ENCODE measurements at regions not wholly inside any gene's neighbourhood (a gene's known extent, or its start where the extent isn't known, plus 50 kb on each side); places are given as distances from the start of the nearest gene placed in this dataset.

DNA sequence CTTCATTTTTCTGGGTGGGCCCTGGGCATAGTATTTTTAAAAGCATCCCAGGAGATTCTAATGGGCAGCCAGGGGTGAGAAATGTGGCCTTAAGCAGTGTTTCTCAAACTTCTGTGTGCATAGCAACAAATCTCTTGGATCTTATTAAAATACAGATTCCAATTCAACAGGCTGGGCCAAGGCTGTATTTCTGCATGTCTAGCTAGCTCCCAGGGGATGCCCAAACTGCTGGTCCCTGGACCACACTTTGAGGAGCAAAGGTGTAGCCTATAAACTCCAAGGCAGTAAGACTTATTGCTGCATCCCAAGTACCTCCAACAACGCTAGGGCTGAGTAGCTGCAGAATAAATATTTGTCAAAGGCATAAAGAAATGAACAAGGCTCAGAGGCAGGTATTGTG lies 292.9 kb upstream of the ZMIZ1 start:
- 40 to 87% (median 82%) methylated on average over 1 of the region's 1 CpG for WGBS, 3 donors
- Histone ChIP-seq H3K4me1 (ENCODE audit: insufficient read depth) (peaks cover 26% of the 10 kb centered on the region), H3K27me3 (no peaks in the 10 kb centered on the region), H3K4me3 (no peak overlapping the region), H3K36me3 (no peaks in the 10 kb centered on the region), H3K9me3 (no peaks in the 10 kb centered on the region), H3K27ac (peak overlapping the region in 1 of 2 donors; percentile 50)
- DNase-seq: no peak
- no peak for TF ChIP-seq EP300 (IDR thresholded peaks at IDR 0.05)
- TF ChIP-seq, protein P1, sequence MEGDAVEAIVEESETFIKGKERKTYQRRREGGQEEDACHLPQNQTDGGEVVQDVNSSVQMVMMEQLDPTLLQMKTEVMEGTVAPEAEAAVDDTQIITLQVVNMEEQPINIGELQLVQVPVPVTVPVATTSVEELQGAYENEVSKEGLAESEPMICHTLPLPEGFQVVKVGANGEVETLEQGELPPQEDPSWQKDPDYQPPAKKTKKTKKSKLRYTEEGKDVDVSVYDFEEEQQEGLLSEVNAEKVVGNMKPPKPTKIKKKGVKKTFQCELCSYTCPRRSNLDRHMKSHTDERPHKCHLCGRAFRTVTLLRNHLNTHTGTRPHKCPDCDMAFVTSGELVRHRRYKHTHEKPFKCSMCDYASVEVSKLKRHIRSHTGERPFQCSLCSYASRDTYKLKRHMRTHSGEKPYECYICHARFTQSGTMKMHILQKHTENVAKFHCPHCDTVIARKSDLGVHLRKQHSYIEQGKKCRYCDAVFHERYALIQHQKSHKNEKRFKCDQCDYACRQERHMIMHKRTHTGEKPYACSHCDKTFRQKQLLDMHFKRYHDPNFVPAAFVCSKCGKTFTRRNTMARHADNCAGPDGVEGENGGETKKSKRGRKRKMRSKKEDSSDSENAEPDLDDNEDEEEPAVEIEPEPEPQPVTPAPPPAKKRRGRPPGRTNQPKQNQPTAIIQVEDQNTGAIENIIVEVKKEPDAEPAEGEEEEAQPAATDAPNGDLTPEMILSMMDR (IDR thresholded peaks at IDR 0.05): no peak
- TF ChIP-seq POLR2A (IDR thresholded peaks at IDR 0.05): no peak
- intact Hi-C loops (cut with DNase I): no loop called here

DNA sequence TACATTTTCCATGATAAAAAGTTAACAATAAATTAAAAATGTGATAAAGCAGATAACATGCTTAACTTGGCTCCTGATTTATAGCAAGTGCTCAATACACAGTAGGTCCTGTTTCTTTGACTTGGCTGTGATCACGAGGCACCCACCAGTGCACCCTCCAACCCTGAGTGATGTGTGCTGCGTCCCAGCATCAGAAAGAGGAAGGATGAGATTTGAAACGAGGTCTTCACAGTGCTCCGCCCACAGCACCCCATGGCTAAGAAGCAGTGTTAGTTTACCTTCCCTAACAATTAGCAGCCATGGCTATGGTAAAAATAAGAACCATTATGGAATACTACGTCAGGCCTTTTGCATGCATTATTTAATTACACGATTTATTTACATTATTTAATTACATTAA lies 292.0 kb upstream of the ZMIZ1 start:
- H3K27me3 ChIP-seq: no peaks in the 10 kb centered on the region
- H3K9me3 ChIP-seq: no peaks in the 10 kb centered on the region
- H3K36me3 ChIP-seq: no peaks in the 10 kb centered on the region
- TF ChIP-seq EP300 (IDR thresholded peaks at IDR 0.05): no peak
- TF ChIP-seq, protein P1 (IDR thresholded peaks at IDR 0.05): no peak
- TF ChIP-seq POLR2A (IDR thresholded peaks at IDR 0.05): no peak
- 71 to 77% (median 72%) methylated on average over 6 of the region's 6 CpGs for WGBS, 3 donors
- no peak overlapping the region for H3K4me3 ChIP-seq
- H3K27ac ChIP-seq: peak overlapping the region in 1 of 2 donors; percentile 3
- no peak for DNase-seq
- peaks cover 23% of the 10 kb centered on the region for H3K4me1 ChIP-seq (ENCODE audit: insufficient read depth)
- intact Hi-C loops (cut with DNase I): no loop called here

DNA sequence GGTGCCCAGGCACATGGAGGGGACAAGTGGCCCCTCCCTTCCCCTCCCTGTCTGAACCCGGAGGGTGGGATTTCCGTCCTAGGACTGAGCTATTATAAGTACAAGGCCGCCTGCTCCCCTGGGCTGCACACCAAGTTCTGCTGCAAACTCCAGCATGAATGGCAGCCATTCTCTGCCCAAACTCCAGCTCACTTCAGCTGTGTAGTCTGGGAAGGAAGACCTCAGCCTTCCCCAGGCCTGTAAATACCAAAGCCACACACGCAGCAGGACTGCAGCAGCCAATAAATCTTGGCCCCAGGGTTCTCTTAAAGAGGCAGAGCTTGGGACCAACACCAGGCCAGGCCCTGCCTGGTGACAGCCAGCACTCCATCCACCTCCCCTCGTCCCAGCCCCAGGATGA lies 291.3 kb upstream of the ZMIZ1 start:
- H3K9me3 ChIP-seq: no peaks in the 10 kb centered on the region
- H3K27me3 ChIP-seq: no peaks in the 10 kb centered on the region
- no peaks in the 10 kb centered on the region for H3K36me3 ChIP-seq
- TF ChIP-seq EP300 (IDR thresholded peaks at IDR 0.05): no peak
- TF ChIP-seq POLR2A (IDR thresholded peaks at IDR 0.05): no peak
- TF ChIP-seq, protein P1 (IDR thresholded peaks at IDR 0.05): no peak
- WGBS, 3 donors: 4 to 9% (median 5%) methylated on average over 5 of the region's 5 CpGs
- DNase-seq: peak; percentile 41 to 72 (median 56)
- no peak overlapping the region for H3K4me3 ChIP-seq
- intact Hi-C loops (cut with DNase I): no loop called here
- H3K4me1 ChIP-seq (ENCODE audit: insufficient read depth): peaks cover 17% of the 10 kb centered on the region
- peak overlapping the region in 1 of 2 donors; percentile 3 for H3K27ac ChIP-seq

DNA sequence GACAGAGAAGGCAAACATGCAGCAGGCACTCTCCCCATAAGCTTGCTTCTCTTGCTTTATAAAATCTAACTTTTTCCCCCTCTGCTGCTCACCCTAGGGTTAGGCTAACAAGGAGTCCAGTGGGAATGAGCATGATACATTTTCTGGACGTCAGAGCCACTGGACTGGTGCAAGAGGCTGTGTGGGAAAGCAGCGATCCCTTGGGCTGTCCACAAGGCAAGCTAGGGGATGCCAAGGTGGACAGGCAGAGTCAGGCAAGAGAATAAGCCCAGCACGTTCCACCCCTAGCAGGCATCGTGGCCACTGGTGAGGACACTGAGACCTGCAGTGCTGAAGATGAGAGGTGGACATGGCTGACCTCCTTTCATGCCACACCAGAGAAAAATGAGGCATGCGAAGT lies 290.9 kb upstream of the ZMIZ1 start:
- Histone ChIP-seq H3K9me3 (no peaks in the 10 kb centered on the region), H3K27me3 (no peaks in the 10 kb centered on the region), H3K4me3 (no peak overlapping the region), H3K4me1 (ENCODE audit: insufficient read depth) (peaks cover 14% of the 10 kb centered on the region), H3K36me3 (no peaks in the 10 kb centered on the region), H3K27ac (no peak overlapping the region)
- no peak for TF ChIP-seq EP300 (IDR thresholded peaks at IDR 0.05)
- TF ChIP-seq POLR2A (IDR thresholded peaks at IDR 0.05): no peak
- TF ChIP-seq, protein P1 (IDR thresholded peaks at IDR 0.05): no peak
- WGBS, 3 donors: 60 to 65% (median 65%) methylated on average over 5 of the region's 5 CpGs
- intact Hi-C loops (cut with DNase I): no loop called here
- no peak for DNase-seq
